ENCODE measurements at regions not wholly inside any gene's neighbourhood (a gene's known extent, or its start where the extent isn't known, plus 50 kb on each side); places are given as distances from the start of the nearest gene placed in this dataset.
"Not testable (repeated sequence)": the region's sequence is repeated elsewhere in the genome, so short reads cannot be mapped to it uniquely, and the experiment has no call there.

GRCh38 chr21:28516991-28517592 is 475.6 kb downstream of the LTN1 start:
- DNase-seq = peak; percentile 71 to 74

DNA sequence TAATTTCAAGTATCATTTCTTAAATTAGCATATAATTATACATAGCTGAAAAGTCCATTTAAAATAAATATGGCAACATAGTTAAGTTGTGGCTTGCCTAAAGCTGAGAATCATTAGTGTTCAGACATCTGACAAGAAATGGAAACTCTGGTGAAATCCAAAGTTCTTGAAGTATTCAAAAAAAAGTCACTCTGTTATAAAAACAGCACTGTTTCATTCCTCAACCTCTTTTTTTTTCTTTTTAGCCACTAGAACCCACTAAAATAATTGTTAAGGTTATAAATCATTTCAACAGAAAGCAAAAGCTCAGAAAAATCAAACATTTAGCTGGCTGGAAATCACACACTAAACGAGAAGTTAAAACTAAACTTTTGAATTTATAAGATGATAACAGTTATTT is 476.7 kb downstream of the LTN1 start:
- no peak for DNase-seq

DNA sequence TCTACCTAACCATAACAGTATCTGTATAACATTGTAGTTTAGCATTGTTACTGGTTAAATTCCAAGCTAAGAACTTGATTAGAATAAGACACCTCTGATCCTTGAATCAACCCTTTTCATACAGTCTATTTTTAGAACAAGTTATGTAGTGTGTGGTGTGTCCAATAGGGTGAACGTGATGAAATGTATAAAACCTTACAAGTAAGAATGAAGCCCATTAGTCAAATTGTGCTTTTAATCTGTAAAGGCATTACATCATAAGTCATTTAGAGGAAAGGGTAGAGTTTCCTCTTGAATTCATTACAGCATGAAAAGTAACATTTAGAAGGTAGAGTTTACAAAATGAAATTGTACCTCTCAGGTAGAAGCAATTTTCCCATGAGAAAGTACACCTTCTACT is 479.2 kb downstream of the LTN1 start:
- no peak for DNase-seq

DNA sequence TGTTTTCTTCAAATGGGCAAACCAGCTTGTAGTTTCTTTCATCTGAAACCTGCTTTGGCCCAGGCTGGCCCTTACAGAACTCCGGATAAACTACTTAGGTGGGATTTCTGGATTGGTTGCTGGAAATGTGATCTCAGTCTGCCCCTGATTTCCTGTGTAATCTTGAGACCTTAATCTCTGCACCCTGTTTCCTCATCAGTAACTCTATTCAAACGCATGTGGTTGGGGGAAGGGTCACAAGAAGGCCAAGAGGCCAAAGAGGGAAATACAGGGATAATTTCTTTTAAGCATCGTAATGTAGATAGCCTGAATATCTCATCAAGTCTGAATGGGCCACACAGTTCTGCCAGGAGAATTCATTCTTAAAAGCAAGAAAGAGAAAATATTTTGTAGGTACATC is 483.6 kb downstream of the LTN1 start:
- no peak for DNase-seq

DNA sequence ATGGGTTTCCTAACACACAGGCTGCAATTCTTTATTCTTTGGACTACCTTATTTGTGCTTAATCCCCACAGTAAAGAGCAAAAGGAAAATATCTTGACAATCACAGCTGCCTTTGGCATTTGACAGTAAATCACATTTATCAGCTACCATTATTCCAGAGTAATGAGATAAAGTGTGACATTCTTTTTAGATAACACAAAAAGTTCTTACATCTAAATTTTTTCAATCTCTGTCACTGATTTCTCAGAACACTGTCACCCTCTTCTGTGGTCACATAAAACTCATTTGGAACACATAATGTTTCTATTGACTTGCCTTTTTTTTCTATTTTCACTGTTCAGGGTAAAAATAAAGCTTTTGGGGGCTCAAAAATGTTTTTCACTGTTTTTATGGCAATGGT is 484.6 kb downstream of the LTN1 start:
- DNase-seq = no peak

DNA sequence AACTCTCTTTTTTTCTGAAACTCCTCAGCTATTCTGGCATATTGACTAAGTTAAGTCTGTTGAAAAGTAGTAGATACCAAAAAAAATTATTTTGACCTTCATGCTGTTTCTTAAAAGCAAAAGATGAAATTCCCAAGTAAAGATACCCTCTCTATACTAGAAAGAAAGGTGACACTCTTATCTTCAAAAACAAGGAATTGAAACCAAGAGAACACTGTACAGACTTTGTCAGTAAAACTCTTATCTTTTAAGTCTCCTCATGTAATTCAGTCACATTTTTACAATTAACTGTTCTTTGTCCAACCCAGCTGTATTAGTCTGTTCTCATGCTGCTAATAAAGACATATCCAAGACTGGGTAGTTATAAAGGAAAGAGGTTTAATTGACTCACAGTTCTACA is 496.2 kb downstream of the LTN1 start:
- no peak for DNase-seq

- no peak for DNase-seq
These were observed 500.6 kb downstream of the LTN1 start for GRCh38 chr21:28492127-28492526.

DNA sequence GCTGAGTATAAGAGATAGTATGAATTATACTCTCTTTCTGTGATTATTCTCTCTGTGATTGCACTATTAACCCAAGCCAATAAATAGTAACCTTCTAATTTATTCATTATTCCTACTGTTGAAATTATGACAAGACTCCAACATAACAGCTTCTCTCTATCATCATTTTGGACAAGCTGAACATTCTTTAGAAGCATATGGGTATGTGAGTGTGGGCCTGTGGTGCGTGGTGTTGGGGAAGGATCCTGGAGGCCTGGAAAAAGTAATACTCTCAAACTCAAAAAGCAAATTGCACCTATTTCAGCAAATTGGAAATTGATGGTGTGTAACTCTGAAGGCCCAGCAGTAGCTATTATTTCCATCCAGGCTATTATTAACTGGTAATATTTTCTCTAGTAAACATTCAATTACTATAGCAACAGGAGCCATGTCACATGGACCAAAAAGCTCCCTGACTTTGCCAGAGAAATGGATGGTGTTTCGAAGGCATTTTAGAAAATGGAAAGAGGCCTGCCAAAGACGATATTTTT is 502.8 kb downstream of the LTN1 start:
- DNase-seq = no peak

DNA sequence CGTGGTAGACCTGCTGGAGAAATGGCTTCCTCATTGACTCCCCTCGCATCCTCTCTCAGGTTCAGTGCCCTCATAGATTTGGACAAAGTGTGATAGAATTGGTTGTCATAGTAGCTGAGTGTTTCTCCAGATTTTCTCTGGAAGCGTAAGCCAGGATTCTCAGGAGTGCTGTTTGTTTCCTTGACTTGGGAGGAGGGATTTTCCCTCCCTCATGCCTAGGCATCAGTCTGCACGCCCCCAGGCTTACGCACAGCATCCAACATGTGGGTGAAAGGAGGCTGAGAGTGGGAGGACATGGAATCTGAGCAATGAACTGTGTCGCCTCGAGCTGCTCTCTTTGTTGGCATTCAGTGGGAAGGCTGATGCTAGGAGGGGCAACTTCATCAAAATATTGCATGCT is 503.5 kb downstream of the LTN1 start:
- DNase-seq = no peak

GRCh38 chr21:28487455-28488070 is 505.1 kb downstream of the LTN1 start:
- DNase-seq = no peak

- no peak for DNase-seq
These were observed 507.2 kb downstream of the LTN1 start for GRCh38 chr21:28485301-28486022.

GRCh38 chr21:28483301-28484035 is 509.2 kb downstream of the LTN1 start:
- DNase-seq = no peak

- DNase-seq = no peak
These were observed 510.0 kb downstream of the LTN1 start for GRCh38 chr21:28482657-28483056.

GRCh38 chr21:28480470-28480869 is 512.2 kb downstream of the LTN1 start:
- no peak for DNase-seq

DNA sequence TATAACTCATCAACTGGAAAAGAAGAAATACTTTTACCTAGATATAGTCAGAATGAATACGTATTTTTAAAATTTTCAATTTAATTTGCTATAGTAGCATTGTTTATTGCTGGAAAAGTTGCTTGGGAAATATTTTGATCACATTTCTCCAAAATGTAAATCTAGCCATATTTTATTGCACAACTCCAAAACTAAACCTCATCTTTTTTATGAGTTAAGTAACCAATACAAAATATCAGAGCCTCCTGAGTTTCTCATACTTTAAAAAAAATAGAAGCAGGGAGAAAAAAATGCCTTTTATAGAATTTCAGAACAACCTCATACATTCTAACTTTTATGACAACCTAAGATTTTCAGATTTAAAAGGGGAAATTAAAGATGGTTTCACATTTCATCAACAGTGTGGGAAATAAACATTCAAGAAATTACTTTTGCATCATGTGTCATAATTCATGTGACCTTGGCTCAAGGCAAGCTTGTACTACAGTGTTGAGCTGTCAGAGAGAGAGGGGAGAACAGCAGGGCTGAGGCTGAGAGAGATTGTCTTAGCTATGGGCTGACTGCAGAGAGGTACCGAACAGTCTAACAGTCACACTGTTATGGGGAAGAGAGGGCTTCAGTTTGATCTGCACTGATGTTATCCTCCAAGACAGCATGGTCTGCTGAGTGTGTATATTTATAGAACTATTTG is 519.0 kb downstream of the LTN1 start:
- no peak for DNase-seq

GRCh38 chr21:28472543-28472942 is 520.1 kb downstream of the LTN1 start:
- not testable (repeated sequence) for DNase-seq

- DNase-seq = no peak
These were observed 527.7 kb downstream of the LTN1 start for GRCh38 chr21:28464988-28465387.

- no peak for DNase-seq
These were observed 528.6 kb downstream of the LTN1 start for GRCh38 chr21:28464095-28464494.

GRCh38 chr21:28459193-28459592 is 533.5 kb downstream of the LTN1 start:
- no peak for DNase-seq

GRCh38 chr21:28458446-28458845 is 534.2 kb downstream of the LTN1 start:
- no peak for DNase-seq

DNA sequence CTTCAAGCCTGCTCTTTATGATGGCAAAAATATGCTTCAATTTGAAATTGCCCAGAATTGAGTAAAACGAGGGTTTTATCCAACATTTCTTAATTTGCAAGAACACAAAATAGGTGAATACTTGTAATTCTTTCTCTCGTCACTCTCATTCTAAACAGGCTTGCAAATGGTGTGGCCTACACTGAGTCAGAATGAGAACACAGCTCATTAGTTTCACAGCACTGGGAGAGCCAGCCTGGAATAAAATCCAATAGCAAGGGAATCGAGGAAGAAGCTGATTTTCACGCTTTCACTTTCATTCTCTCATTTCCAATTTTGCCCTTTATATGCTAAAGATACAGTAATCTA is 537.5 kb downstream of the LTN1 start:
- no peak for DNase-seq

GRCh38 chr21:28454564-28455252 is 538.0 kb downstream of the LTN1 start:
- DNase-seq = no peak

Measured in SHP77 (cell line).